ENCODE measurements at regions not wholly inside any gene's neighbourhood (a gene's known extent, or its start where the extent isn't known, plus 50 kb on each side); places are given as distances from the start of the nearest gene placed in this dataset.

- DNase-seq, result peak; percentile 49
- in situ Hi-C loops (cut with MboI), result no loop called here
These were observed 68.8 kb upstream of the IQSEC1 start for GRCh38 chr3:13141991-13142412.

GRCh38 chr3:13141183-13141582 is 68.0 kb upstream of the IQSEC1 start:
- in situ Hi-C loops (cut with MboI), result no loop called here
- Histone ChIP-seq H3K9me2 (ENCODE audit: insufficient read depth) (no peaks in the 10 kb centered on the region), H3K9me3 (ENCODE audit: low read depth) (no peaks in the 10 kb centered on the region), H3K27ac (no peak overlapping the region), H3K4me2 (ENCODE audit: unreplicated experiment) (no peak overlapping the region), H3K4me1 (ENCODE audit: insufficient read depth) (no peaks in the 10 kb centered on the region), H3K27me3 (replicated peaks; ENCODE audit: insufficient read depth) (peaks cover 5% of the 10 kb centered on the region; the same call in 1 of the 2 replicates), H3K79me2 (ENCODE audit: insufficient read depth) (no peaks in the 10 kb centered on the region), H4K20me1 (ENCODE audit: insufficient read depth) (no peaks in the 10 kb centered on the region), H2AFZ (no peak overlapping the region), H3K4me3 (no peak overlapping the region), H3K9ac (no peak overlapping the region), H3K36me3 (ENCODE audit: low read depth) (no peaks in the 10 kb centered on the region), H3F3A (ENCODE audit: insufficient read depth) (no peaks in the 10 kb centered on the region)
- TF ChIP-seq EZH2 (IDR thresholded peaks at IDR 0.05; ENCODE audit: insufficient read depth, poor library complexity, severe bottlenecking) (no peak), EZH2phosphoT487 (IDR thresholded peaks at IDR 0.05; ENCODE audit: insufficient read depth, low read depth) (no peak)
- WGBS, 2 experiments (ENCODE audit: low coverage in 1 of 2, low lambda C conversion rate in 2 of 2, missing lambda C conversion rate in 2 of 2), result 22 to 33% methylated on average over 7 of the region's 7 CpGs
- DNase-seq, result no peak

More at GRCh38 chr3:13141991-13142412, 68.8 kb upstream of the IQSEC1 start:
- no peak overlapping the region for H2AFZ ChIP-seq
- no peak overlapping the region for H3K4me3 ChIP-seq
- H3K9me3 ChIP-seq (ENCODE audit: low read depth), result no peaks in the 10 kb centered on the region
- no peaks in the 10 kb centered on the region for H4K20me1 ChIP-seq (ENCODE audit: insufficient read depth)
- no peak overlapping the region for H3K9ac ChIP-seq
- no peaks in the 10 kb centered on the region for H3F3A ChIP-seq (ENCODE audit: insufficient read depth)
- no peaks in the 10 kb centered on the region for H3K36me3 ChIP-seq (ENCODE audit: low read depth)
- no peaks in the 10 kb centered on the region for H3K79me2 ChIP-seq (ENCODE audit: insufficient read depth)
- no peaks in the 10 kb centered on the region for H3K9me2 ChIP-seq (ENCODE audit: insufficient read depth)
- 10 to 11% methylated on average over 8 of the region's 8 CpGs for WGBS, 2 experiments (ENCODE audit: low coverage in 1 of 2, low lambda C conversion rate in 2 of 2, missing lambda C conversion rate in 2 of 2)
- TF ChIP-seq EZH2phosphoT487 (IDR thresholded peaks at IDR 0.05; ENCODE audit: insufficient read depth, low read depth) (no peak), EZH2 (IDR thresholded peaks at IDR 0.05; ENCODE audit: insufficient read depth, poor library complexity, severe bottlenecking) (no peak)
- H3K4me1 ChIP-seq (ENCODE audit: insufficient read depth), result no peaks in the 10 kb centered on the region
- no peak overlapping the region for H3K27ac ChIP-seq
- H3K27me3 ChIP-seq (replicated peaks; ENCODE audit: insufficient read depth), result no peaks in the 10 kb centered on the region
- no peak overlapping the region for H3K4me2 ChIP-seq (ENCODE audit: unreplicated experiment)

DNA sequence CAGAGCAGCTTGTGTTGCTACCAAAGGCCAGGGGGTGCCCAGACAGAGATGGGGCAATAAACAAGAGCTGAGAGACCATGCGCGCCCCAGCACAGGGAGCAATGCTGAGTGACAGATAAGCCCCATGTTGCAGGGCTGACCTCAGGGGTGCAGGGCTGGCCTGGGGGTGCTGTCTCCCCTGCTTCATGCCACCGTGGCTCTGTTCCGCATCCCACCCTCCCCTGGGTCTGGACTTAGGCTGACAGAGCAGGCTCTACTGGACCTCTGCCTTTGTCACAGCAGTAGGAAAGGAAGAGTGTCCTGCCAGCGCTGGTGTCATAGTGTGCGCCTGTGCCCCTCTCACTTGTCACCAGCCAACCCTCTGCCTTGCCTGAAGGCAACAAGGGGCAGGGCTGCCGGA is 67.4 kb upstream of the IQSEC1 start:
- no peaks in the 10 kb centered on the region for H3K4me1 ChIP-seq (ENCODE audit: insufficient read depth)
- H3K27me3 ChIP-seq (replicated peaks; ENCODE audit: insufficient read depth), result peaks cover 8% of the 10 kb centered on the region; the same call in 1 of the 2 replicates
- H3K9me3 ChIP-seq (ENCODE audit: low read depth), result no peaks in the 10 kb centered on the region
- H3K27ac ChIP-seq, result no peak overlapping the region
- no peak overlapping the region for H3K4me2 ChIP-seq (ENCODE audit: unreplicated experiment)
- 61 to 63% methylated on average over 7 of the region's 7 CpGs for WGBS, 2 experiments (ENCODE audit: low coverage in 1 of 2, low lambda C conversion rate in 2 of 2, missing lambda C conversion rate in 2 of 2)
- TF ChIP-seq EZH2phosphoT487 (IDR thresholded peaks at IDR 0.05; ENCODE audit: insufficient read depth, low read depth) (no peak), EZH2 (IDR thresholded peaks at IDR 0.05; ENCODE audit: insufficient read depth, poor library complexity, severe bottlenecking) (no peak)
- DNase-seq, result no peak
- no peak overlapping the region for H3K4me3 ChIP-seq
- no peak overlapping the region for H2AFZ ChIP-seq
- H3K9me2 ChIP-seq (ENCODE audit: insufficient read depth), result no peaks in the 10 kb centered on the region
- H3F3A ChIP-seq (ENCODE audit: insufficient read depth), result no peaks in the 10 kb centered on the region
- no peaks in the 10 kb centered on the region for H3K36me3 ChIP-seq (ENCODE audit: low read depth)
- no peaks in the 10 kb centered on the region for H3K79me2 ChIP-seq (ENCODE audit: insufficient read depth)
- no peak overlapping the region for H3K9ac ChIP-seq
- in situ Hi-C loops (cut with MboI), result no loop called here
- no peaks in the 10 kb centered on the region for H4K20me1 ChIP-seq (ENCODE audit: insufficient read depth)

- H3K4me2 ChIP-seq (ENCODE audit: unreplicated experiment), result no peak overlapping the region
- TF ChIP-seq EZH2phosphoT487 (IDR thresholded peaks at IDR 0.05; ENCODE audit: insufficient read depth, low read depth), result no peak
- no peak for TF ChIP-seq EZH2 (IDR thresholded peaks at IDR 0.05; ENCODE audit: insufficient read depth, poor library complexity, severe bottlenecking)
- no peaks in the 10 kb centered on the region for H3F3A ChIP-seq (ENCODE audit: insufficient read depth)
- no peaks in the 10 kb centered on the region for H3K79me2 ChIP-seq (ENCODE audit: insufficient read depth)
- no peaks in the 10 kb centered on the region for H3K36me3 ChIP-seq (ENCODE audit: low read depth)
- no peaks in the 10 kb centered on the region for H3K9me2 ChIP-seq (ENCODE audit: insufficient read depth)
- H3K27ac ChIP-seq, result no peak overlapping the region
- no peak for DNase-seq
- H3K9me3 ChIP-seq (ENCODE audit: low read depth), result no peaks in the 10 kb centered on the region
- in situ Hi-C loops (cut with MboI), result no loop called here
- peaks cover 8% of the 10 kb centered on the region; the same call in 1 of the 2 replicates for H3K27me3 ChIP-seq (replicated peaks; ENCODE audit: insufficient read depth)
- WGBS, 2 experiments (ENCODE audit: low coverage in 1 of 2, low lambda C conversion rate in 2 of 2, missing lambda C conversion rate in 2 of 2), result 32 to 45% methylated on average over 4 of the region's 4 CpGs
- no peaks in the 10 kb centered on the region for H4K20me1 ChIP-seq (ENCODE audit: insufficient read depth)
- no peak overlapping the region for H3K9ac ChIP-seq
- H2AFZ ChIP-seq, result no peak overlapping the region
- H3K4me1 ChIP-seq (ENCODE audit: insufficient read depth), result no peaks in the 10 kb centered on the region
- no peak overlapping the region for H3K4me3 ChIP-seq
These were observed 66.3 kb upstream of the IQSEC1 start for GRCh38 chr3:13139471-13140065.

DNA sequence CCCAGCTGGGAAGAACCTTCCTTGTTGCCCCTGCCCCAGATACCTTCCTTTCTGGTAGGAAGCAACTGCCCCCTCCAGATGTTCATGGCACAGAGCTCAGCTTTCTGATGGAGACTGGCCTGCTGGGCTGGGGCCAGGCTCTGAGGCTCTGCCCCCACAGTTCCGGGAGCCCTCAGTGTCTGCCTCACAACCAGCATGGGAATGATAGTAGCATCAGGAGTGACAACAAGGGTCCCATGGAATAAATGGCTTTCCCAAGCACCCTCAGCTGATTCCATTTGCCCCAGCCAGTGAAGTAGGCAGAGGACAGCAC is 65.6 kb upstream of the IQSEC1 start:
- no peak overlapping the region for H3K4me3 ChIP-seq
- DNase-seq, result no peak
- no peak overlapping the region for H3K9ac ChIP-seq
- TF ChIP-seq EZH2phosphoT487 (IDR thresholded peaks at IDR 0.05; ENCODE audit: insufficient read depth, low read depth) (no peak), EZH2 (IDR thresholded peaks at IDR 0.05; ENCODE audit: insufficient read depth, poor library complexity, severe bottlenecking) (no peak)
- no peaks in the 10 kb centered on the region for H3K4me1 ChIP-seq (ENCODE audit: insufficient read depth)
- H3K9me2 ChIP-seq (ENCODE audit: insufficient read depth), result no peaks in the 10 kb centered on the region
- in situ Hi-C loops (cut with MboI), result no loop called here
- no peaks in the 10 kb centered on the region for H3K36me3 ChIP-seq (ENCODE audit: low read depth)
- H3K9me3 ChIP-seq (ENCODE audit: low read depth), result no peaks in the 10 kb centered on the region
- no peak overlapping the region for H2AFZ ChIP-seq
- WGBS, 2 experiments (ENCODE audit: low coverage in 1 of 2, low lambda C conversion rate in 2 of 2, missing lambda C conversion rate in 2 of 2), result 9 to 50% methylated on average over 1 of the region's 1 CpG
- H3F3A ChIP-seq (ENCODE audit: insufficient read depth), result no peaks in the 10 kb centered on the region
- H4K20me1 ChIP-seq (ENCODE audit: insufficient read depth), result no peaks in the 10 kb centered on the region
- H3K27me3 ChIP-seq (replicated peaks; ENCODE audit: insufficient read depth), result peaks cover 8% of the 10 kb centered on the region
- no peak overlapping the region for H3K4me2 ChIP-seq (ENCODE audit: unreplicated experiment)
- H3K79me2 ChIP-seq (ENCODE audit: insufficient read depth), result no peaks in the 10 kb centered on the region
- H3K27ac ChIP-seq, result no peak overlapping the region
